Hematopoietic multipotent progenitor cell treated with erythropoietin and hydrocortisone succinate and interleukin-3 and kit ligand, for 4 days (in vitro differentiated cells): ENCODE measurements at regions not wholly inside any gene's neighbourhood (a gene's known extent, or its start where the extent isn't known, plus 50 kb on each side); places are given as distances from the start of the nearest gene placed in this dataset.

Experiments used
- DNase-seq: peaks from one replicate; pipeline ENCODE4 v3.0.0-alpha.2; 2015

DNA sequence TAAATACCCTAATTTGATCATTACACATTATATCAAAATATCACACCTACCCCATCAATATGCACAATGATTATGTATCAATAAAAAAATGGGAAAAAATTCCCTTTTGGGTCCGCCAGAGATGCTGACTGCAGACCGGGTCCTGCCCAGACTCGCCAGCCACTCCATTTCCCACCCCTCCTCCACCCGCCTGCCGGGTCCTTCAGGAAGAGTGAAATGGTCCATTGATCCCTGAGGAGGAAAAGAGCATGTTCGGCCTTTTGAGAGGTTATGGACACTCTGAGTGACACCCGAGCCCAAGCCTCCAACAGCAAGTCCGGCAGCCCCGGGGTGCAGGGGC, 123.9 kb upstream of the ZFHX3 start:
- DNase-seq: no peak

DNA sequence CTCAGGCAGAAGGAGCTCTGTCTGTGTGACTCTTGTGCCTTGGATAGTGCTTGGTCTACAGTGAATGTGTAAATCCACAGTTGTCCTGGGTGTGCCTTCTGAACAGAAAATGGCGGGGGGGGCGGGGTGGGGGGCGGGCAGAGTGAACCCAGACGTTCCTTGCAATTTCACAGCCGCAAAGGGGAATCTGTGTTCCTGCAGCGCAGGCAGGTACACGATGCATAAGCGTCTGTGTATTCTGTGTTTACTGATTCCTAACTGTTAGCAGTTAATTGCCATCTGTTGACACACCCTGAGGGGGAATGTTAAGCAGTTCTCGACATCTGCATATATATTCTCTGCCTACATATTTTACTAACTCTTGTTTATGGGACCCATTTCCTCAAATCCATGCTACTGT, 123.5 kb upstream of the ZFHX3 start:
- no peak for DNase-seq

DNA sequence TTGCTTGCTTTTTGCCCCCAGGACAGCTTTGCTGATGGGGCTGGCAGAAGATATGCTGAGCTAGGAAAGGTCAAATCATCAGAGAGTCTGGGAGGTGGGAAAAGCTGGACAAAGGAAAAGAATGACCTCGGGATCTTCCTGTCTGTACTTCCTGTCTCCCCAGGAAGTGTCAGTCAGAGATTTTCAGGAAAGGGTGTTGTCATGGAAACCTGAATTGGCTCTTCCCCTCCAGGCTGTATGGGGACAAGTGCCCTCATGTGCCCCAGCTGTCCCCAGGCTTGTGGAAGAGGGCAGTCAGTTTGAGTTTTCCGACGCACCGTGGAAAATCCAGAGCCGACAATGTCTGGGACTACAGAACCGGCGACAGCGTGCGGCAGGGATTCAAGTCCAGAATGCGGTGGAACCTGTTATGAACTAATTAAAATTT, 122.7 kb upstream of the ZFHX3 start:
- DNase-seq: no peak

DNA sequence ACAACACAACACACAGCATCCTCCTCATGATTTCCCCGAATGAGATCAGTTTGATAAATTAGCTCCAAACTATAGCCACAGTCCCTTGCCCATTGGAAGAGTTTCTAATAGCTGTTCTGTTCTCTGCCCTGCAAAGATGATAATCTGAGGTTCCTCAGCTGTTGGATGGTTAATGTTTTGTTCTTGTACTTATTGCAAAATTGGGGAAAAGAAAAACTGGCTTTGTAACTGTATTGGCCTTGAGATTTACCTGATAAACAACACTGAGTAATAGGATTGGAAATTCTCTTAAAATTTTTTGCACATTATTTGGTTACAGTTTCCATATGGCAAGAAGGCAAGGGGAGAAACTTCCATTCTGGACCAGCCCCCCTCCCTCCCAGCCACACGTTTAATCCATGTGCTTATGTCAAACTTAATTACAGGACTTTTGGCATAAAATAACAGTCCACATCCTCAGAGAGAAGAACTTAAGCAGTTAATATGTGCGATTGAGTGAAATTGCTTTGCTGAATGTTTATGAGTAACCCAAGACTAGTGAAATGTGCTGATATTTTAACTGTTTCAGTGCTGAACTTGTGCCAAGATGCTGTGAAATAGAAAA, 119.1 kb upstream of the ZFHX3 start:
- DNase-seq: peak; percentile 43

DNA sequence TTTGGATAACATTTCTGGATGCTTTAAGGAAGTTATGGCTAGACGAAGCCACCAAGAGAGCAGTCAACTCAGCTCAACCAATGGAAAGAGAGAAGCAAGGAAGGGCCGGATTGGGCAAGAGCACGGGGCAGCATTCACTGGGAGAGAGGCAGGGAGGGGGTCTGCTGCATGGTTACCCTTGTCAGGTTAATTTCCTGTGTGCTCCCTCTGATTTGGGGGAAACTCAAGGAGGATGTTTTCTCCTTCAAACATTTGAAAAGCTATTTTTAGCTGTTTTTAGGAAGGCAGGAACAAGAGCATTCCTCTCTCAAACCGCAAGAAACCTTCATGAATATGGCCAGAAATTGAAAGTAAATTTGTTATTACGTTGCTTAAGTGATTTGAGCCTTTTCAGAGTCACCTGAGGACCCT, 118.5 kb upstream of the ZFHX3 start:
- peak; percentile 31 for DNase-seq

DNA sequence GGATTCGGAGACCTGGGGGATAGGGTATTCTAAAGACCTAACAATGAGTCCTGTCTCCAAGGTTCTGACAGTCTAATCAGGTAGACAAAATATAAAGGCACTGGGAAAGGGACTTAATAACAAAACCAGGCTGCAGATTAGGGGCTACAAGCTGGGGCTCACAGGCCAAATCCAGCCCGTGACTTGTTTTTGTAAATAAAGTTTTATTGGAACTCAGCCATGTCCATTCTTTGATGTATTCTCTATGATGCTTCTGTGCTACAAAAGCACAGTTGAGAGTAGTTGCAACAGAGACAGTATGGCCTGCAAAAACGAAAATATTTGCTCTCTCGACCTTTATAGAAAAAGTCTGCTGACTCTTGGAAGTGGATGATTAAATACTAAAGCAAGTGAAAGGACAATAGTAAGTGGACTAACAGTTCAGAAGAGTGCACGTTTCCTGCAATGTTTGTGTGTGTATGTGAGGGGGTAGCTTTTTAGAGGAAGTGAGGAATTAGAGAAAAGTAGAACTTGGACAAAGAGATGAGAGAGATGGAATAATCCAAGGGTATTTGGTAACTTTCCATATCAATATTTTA, 115.4 kb upstream of the ZFHX3 start:
- DNase-seq: no peak

DNA sequence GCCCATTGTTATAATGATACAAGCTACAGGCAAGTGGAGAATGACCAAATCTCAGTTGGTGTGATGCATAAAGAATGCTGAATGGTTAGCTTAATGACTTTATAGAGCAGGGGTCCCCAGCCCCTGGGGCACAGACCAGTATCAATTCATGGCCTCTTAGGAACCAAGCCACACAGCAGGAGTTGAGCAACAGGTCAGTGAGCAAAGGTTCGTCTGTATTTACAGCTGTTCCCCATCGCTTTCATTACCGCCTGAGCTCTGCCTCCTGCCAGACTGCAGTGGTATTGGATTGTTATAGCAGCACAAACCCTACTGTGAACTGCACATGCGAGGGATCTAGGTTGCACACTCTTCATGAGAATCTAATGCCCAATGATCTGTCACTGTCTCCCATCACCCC, 114.0 kb upstream of the ZFHX3 start:
- no peak for DNase-seq

DNA sequence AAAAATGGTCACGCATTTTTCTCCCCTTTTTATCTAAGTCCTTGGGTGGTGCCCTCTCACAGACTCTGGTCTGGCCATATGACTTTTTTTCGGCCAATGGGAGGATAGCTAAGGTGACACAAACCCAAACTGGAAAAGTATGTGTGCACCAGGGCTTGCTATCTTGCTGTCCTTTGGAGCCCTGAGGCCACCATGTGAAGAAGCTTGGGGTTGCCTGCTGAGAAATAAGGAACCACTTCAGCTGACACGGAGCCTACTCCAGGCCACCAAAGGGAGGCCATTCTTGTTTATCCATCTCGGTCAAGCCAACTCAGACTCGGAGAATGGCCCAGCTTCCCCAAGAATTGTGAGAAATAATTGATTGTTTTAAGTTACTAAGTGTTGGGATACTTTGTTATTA, 111.4 kb upstream of the ZFHX3 start:
- peak; percentile 71 for DNase-seq

DNA sequence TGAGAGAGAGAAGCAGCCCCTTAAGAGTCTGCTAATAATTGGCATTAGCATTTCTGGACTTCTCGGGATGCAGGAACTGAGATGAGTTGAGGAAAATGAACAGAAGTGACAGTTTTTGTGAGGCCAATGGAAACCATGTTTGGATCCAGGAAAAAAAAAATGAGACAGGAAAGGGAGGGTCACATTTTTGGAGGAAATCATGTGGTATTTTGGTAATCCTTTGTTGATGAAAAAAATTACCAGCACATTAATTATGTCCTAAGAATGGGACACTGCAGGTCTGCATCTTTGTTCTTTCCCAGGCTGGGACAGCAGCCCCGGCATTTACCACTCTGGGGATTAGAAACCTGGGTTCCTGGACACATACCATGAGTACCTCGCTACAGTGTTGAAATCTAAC, 109.9 kb upstream of the ZFHX3 start:
- no peak for DNase-seq

DNA sequence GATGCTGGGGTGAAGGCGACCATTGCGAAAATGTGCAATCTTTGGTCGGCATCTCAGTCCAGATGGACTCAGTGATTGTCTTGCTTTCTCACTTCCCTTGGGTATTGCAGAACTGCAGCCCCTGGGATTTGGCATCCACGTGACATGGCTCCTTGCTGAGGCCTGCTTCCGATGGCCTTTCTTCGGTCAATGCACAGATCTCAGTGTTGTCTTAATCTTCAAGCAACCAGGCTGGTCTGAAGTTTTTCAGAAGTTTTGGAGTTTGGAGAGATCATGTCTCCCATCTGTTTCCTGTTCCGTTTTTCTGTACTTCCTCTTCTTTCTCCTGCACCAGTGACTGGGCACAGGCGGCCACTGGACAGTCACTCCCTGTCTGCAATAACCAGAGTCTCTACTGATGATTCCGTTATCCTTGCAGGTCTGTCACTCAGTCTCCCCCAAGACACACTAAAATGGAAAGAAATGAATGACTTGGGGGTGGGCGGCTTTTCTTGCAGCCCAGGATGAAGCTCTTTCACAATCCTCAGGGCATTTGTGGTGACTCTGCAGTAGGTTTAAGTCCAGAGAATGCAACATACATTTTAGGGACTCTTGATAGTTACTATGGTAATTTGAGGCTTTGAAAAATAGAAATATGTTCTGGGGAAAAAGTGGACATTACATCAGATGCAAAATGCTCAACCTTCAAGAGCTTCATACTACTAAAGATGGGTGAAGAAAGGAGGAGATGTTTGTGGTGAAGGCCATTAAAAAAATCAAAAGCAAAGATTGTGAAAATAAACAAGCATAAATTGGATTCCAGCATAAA, 106.3 kb upstream of the ZFHX3 start:
- peak; percentile 96 for DNase-seq

DNA sequence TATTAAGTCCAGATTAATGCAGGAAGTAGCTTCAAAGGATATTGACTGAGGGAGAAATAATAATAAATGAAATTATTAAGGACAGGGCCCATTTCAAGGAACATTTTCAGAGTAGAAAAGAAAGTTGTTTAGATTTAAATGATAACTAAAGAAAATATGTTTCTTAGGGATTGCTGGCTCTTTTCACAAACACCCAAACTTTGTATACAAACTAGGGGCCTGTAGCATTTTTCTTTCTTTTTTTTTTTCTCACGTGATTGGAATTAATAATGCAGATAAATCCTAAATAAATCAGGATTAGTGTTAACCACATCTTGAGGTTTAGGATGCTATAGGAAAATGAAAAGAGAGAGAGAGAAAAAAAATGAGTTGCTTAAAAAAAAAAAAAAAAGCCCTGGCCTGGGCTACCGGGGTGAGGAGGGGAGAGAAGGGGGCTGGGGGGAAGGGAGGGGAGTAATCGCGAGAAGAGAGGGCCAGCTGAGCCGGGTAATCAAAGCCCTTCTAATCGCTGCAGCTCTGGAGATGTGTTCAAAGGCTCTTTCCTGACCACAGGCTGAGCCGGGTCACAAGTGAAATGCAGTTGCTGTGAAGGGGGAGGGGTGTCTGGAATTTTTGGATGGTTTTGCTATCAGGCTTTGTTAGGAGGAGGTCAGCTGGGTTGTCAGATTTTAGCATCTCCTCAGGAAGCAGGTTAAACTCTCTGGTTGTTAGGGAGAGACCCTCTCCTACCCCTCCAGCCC, 104.6 kb upstream of the ZFHX3 start:
- DNase-seq: peak; percentile 60

DNA sequence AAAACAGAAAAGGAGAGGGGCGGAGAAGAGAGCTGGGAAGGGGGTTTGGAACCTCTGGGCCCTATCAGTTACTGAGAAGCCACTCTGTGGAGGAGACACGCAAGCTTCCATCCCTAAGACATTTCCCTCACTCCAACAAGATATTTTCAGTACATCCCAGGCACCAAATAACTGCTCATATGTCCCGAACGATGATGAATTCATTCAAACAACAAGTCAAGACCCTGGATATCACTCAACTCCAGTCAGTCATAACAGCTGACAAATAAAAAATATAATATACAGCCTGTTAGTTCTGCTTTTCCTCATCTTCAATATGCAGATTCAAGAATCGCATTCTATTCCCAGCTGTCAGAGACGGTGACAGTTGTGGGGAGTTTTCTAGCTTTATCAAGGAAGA, 104.0 kb upstream of the ZFHX3 start:
- no peak for DNase-seq

DNA sequence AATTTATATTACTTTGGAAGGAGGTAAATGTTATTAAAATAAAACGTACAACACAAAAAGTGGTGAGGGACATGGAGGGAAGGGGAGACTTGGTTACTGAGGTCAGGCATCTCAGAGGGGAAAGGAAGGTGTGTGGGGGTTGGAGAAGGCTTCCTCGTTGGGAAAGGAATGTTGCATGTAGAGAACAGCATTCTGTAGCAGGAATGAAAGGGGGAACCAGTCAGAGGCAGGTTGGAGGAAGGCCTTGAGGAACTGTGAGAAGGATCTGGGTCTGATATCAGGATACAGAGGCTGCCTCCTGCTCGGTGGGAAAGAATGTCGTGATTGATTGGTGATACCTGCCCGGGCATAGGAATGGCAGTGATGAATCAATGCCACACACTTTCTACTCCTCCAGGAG, 103.3 kb upstream of the ZFHX3 start:
- DNase-seq: no peak

DNA sequence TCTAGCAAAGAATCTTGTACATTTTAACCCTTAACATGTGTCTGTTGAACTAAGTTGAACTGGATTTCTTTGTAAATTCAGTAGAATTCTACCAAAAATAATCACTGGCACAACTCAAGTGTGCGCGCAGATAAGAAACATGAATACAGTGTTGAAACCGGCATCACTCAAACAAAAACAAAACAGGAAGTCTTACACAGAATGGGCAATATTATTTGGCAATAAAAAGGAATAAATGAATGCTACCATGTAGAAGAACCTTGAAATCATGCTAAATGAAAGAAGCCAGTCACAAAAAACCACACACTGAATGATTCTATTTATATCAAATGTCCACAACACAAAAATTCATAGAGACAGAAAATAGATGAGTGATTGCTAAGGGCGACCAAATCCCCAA, 102.9 kb upstream of the ZFHX3 start:
- DNase-seq: peak; percentile 62

DNA sequence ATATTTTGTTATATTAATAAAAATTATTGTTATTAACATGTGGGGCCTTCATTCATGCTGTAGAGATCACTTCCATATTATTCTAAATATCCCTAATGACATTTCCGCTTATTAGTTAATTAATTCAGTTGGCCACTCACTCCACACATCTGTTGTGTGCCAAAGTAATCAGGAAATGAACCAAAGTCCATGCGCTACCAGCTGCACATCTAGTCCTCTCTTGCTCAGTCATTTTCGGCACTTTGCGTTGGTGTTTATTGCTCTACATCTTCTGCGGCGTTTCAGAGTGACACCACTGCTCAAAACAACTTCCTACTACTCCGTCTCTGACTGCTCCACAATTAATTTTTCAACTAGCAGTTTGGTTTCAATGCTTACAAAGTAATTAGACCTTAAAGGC, 101.4 kb upstream of the ZFHX3 start:
- DNase-seq: peak; percentile 29

DNA sequence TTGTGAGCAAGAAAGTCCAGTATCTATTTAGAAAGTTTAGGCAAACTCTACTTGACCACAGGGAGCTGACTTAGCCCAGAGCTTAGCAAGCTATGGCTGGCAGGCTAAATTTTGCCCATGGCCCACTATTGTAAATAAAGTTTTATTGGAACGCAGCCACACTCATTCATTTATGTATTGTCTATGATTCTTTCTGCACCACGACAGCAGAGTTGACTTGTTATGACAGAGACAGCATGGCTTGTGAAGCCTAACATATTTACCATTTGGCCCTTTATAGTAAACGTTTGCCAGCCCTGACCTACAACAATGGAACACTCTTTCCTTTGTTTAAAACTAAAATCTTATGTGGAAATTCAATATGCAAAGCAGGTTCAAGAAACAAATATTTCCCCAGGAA, 100.0 kb upstream of the ZFHX3 start:
- no peak for DNase-seq

DNA sequence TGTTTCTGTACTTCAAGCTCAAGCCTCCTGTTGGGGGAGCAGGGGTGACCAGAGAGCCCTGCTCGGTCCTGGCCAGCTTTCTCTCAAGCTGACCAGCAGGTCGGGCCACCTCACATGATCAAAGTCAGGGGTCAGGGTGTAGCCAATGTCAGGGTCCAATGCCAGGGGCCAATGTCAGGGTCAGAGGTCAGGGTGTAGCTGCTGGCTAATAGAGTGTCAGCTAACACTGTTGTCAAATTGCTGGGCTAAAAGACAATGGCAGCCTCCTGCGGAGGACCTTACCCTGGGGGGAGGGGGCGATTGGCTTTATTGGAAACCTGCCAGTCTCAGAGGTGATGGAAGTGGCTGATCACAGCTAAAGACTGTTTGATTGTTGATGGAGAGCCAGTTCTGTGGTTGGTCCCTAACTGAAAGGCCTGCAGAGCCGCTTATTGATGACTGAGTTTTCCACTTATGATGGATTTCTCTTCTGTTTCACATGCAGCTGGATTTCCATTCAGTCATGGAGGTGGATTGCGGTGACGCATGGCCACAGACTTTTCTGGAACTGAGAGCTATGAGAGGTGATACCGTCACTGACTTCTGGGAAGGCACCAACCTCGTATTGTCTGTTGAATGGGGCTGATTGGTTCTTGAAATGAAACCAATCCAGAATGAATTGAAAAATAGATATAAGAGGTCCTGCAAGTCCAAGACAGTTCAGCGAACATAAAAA, 97.4 kb upstream of the ZFHX3 start:
- DNase-seq: no peak

DNA sequence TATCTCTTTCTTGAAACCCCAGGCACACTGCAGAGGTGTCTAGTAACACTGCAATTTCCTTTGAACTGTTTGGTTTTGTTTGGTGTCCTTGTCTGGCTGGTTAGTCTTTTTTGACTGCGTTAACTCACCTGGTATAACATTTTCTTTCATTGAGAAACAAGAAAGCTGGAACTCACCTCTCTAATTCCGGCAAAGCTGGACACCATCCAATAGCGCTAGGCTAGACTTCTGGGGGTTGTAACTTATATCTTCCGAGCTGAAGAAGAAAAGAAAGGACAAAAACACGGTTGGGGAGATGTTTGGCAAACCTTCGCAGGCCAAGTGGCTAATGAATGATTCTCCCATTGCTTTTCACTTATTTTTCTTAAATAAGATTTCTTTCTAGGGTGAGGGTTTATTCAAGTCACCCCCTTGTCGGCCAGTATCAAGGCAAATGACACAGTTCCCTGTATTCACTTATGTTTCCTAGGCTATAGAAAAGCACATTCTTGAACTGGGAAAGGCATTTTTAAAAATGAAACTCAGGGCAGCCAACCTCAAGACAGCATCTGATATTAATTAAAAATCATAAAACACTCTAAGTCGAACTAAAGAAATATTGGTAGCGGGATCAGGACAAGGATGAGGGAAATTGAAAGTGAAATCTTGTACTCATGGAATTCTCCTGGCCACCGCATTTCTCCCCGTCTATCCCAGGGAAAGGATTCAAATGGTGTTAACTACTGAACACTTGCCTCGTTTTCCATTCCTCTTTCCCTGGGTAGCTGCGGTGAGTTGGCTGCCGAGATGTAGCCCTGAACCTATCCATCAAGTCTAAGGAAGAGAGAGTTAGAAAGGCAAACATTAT, 95.9 kb upstream of the ZFHX3 start:
- no peak for DNase-seq

DNA sequence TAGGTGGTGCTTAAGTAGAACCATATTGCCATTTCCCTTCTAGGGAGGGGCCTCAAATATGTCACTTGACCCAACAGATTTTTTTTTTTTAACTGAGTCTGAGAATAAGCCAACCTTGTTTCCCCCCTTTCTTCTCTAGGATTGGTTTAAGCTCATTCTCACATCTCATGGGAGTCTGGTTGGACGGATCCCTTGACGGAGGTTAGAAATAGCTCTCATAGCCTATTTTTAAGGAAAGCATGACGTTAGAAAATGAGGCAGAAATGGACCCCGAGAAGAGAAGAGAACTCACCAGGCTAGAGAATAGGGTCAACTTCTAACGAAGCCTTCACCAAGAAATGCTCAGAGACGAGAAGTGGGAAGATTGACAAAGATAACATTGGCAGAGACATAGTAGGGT, 95.1 kb upstream of the ZFHX3 start:
- no peak for DNase-seq

DNA sequence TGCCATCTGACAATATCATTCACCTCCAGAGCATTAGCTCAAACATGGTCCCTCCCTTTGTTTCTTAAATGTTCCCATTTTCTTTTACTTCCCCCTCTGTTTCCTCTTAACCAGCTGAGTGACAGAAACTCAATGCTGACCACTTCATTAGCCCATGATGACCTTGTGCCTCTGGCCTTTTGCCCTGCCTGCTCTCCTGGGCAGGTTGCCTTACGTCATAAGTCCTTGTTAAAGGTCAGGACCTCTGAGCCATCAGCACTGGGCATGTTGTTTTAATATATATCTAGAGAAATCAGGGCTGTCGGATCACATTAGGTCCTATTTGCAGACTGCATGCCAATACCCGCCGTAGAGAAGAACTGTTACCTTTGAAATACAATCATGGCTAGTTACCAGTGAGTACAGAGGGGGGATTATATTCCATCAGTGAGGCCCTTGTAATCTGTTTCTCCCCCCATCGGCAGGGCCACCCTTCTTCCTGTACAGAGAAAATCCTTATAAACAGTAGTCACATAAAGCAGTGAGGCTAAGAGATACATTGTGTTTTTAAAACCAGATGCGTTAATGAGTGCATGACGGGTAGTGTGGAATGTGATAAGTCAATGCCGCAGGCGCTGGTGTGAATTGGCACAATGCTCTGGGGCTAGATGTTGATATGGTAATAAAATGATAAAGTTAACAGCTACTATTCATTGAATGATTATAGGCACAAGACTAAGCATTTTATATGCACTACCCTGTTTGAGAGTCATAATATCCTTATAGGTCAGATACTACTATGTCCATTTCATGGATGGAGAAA, 94.3 kb upstream of the ZFHX3 start:
- DNase-seq: no peak

DNA sequence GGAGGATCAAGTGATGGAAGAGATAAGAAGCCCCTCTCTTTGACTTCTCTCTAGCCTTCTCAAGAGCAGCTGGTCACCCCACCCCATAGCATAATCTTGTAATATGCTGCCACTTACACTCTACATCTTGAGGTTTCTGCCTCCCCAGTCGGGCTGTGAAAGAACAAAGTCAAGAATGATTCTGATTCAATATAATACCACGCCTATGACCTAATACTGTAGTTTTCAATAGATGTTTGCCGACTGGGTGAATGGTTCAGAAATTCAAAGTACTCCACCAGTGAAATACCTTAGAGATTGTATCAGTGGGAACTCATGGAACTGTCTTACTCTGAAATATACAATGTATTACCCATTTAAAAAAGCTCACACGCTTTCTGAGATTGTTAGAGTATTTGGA, 93.0 kb upstream of the ZFHX3 start:
- DNase-seq: no peak
